NCI-H1417 treated with DMSO at 0.1 percent for 48 hours (cell line): ENCODE measurements at regions not wholly inside any gene's neighbourhood (a gene's known extent, or its start where the extent isn't known, plus 50 kb on each side); places are given as distances from the start of the nearest gene placed in this dataset.

ENCODE experiments used
- DNase-seq: peaks from one replicate; lab custom pipeline; 2025; lab: John Stamatoyannopoulos, UW

DNA sequence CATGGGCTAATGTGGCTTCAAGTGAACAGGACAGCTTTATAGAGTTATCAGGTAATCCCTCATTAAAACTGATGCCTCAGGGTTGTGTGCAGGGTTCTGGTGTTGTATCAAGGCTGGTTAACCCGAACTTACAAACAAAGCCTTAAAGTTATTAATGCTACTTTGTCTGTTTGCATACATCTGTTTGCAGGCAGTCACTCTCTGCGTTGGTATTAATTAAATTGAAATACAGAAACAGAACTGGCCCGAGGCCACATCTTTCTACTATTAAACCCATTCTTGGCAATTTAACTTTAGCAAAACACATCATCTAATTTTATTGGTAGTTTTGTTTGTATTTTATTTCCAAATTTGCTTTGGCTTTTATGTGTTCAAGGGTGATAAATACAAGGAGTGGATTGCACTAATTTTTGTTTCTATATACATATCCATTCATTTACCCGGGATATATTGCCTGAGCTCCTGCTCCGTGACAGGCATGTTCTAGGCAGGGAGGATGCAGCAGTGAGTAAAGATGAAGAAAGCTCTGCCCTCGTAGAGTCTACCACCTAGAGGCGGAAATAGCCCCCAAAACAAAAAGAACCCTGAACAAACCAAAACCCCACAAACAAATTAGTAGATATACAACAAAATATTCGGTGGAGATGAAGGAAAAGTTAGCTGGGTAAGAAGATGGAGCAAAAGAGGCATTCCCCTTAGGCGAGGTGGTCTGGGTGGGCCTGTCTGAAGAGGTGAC lies 164.2 kb downstream of the MACROH2A1 start:
- no peak for DNase-seq

DNA sequence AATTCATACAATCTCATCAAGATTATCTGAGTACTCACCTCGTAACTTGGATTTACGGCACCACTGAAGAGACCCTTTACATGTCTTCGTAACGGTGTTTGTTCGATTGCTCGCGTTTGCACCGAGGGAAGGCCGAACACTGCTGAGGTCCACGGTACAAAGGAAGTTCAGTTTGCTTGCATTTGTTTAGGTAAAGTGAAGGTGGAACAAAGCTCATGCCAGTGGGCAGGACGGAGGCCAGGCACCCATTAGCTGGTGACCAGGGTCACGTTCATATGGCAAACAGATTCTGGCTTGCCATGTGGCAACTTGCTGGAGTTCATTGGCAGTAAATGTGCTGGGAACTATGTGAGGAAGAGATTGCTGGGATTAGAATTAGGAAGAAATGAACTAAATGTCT lies 164.8 kb downstream of the MACROH2A1 start:
- no peak for DNase-seq

DNA sequence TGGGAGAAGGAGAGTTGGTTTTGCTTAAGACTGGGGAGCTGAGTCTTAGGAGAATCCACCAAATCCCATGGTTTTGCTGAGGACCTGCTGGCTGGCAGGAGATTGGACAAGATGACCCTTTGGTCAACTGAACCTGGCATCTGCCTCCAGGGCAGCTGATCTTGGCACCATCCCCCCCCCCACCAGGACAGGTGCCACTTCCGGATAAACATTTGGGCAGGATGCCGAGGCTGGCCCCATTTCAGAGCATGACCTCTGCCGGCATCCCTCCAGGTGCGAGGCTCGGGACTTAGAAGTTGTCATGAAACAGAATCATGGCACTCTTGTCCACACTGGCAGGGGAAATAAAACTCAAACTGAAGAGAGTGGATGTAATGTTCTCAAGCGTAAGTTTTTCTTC lies 165.6 kb downstream of the MACROH2A1 start:
- DNase-seq = no peak

DNA sequence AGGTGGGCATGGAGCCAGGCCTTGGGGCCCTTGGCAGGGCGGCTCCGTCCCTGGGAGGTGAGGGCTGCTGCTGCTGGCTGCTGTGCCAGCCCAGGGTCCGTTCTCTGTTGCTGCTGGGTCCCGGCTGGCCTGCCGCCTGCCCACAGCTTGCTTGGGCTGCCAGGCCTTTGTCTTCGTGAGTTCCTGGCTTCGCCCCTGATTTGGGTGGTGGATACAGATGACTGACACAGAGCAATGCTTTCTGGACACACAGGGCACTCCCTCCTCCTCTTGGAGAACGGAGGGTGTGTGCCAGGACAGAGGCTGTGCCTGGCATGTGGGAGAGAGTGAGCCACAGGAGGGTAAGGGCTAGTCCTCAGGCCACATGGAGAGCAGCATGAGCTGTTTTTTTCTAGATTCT lies 166.1 kb downstream of the MACROH2A1 start:
- DNase-seq = no peak

DNA sequence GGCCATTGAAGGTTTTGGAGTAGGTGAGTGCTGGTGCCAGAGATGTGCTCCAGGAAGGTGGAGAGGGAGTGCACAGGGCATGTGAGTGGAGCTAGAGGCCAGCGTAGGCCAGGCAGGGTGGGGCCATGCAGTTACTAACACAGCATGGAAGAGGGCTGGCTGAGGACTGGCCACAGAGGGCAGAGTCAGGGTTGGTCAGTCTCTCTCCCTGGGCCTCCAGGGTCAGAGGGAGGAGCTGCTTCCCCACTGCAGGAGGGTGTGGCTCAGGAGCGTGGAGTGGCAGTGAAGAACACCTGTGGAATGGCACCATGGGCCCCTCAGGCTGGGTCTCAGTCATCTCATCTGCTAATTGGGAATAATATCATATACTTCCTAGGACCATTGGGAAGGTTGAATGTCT lies 167.7 kb downstream of the MACROH2A1 start:
- DNase-seq = no peak

DNA sequence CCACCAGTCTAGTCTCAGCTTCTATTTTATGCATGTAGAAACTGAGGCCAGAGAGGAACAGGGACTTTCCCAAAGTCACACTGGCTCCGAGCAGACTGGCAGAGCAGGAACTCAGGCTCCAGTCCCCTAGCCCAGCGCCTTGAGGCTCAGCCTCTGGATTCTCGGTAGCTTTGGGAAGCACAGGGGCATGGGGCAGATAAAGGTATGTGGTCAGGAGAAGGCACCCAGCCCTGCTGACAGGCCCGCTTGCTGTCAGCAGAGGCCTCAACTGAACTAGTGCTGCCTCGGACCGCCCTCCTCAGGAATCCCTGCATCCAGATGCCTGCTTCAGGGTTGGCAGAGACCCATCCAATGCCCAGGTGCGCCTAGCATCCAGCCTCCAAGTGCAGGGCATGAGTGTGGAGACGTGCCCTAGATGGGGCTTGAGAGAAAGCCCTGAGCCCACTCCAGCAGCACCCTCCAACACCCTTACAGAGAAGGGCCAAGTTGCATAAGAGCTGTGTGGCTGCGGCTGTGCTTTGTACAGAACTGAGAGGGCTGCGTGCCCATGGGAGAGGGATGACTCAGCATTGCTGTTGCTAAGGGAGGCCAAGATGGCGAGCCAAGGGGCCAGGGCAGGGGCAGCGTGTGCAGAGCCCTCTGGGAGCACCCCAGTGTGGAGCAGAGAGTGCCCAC lies 168.6 kb downstream of the MACROH2A1 start:
- no peak for DNase-seq

DNA sequence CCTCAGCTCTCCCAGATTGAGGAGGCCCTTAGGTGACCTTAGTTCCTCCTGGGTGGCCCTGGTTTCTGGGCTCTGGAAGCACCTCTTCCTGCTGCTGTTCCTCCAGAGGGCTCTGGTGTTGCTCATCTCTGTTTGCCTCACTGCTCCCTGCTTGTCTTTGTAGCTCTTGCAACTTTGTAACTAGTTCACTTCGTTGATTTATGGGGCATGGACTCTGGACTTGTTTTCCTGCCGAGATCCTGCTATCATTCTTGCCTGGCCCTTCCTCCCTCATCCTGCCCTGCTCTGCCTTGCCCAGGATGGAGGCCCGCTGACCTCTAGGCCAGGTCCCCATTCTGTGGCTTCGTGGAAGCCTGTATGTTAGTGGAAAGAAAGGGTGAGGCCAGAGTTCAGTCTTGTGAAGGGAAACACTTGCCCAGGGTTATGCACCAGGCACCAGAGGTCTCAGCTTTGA lies 169.3 kb downstream of the MACROH2A1 start:
- DNase-seq = no peak

DNA sequence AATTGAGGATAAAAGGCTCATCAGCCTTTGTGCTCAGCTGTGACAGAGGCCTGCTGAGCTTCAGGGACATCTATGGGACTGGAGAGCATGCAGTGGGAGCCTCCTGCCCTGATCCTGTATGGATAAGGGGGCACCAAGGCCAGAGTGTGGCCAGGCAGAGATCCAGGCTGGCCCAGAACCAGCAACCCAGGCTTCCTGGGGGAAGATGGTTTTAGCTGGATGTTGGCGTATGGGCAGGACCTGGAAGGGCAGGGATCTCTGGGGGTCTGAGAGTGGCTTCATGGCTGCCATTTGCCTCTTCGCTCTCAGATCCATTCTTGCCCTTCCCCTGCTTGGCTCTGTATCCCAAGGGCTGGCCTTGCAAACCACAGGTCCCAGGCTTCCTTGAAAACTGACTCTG lies 169.9 kb downstream of the MACROH2A1 start:
- no peak for DNase-seq

DNA sequence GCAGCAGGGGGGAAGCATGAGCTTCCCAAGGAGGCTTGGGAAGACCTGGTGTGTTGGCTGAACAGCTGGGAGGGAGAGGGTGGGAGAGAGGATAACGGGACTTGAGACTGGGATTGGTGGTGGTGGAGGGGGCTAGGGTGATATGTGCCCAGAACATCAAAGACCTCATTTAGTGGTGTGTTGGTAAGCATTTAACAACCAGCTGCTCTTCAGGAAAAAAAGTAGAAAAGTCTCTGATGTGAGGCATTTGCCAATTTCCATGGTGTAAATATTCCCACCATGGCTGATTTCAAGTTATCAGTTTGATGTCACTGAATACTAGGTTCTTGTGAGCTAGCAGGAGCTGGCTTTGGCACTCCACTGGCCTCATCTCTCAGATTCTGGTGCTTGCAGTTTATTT lies 170.8 kb downstream of the MACROH2A1 start:
- DNase-seq = no peak

DNA sequence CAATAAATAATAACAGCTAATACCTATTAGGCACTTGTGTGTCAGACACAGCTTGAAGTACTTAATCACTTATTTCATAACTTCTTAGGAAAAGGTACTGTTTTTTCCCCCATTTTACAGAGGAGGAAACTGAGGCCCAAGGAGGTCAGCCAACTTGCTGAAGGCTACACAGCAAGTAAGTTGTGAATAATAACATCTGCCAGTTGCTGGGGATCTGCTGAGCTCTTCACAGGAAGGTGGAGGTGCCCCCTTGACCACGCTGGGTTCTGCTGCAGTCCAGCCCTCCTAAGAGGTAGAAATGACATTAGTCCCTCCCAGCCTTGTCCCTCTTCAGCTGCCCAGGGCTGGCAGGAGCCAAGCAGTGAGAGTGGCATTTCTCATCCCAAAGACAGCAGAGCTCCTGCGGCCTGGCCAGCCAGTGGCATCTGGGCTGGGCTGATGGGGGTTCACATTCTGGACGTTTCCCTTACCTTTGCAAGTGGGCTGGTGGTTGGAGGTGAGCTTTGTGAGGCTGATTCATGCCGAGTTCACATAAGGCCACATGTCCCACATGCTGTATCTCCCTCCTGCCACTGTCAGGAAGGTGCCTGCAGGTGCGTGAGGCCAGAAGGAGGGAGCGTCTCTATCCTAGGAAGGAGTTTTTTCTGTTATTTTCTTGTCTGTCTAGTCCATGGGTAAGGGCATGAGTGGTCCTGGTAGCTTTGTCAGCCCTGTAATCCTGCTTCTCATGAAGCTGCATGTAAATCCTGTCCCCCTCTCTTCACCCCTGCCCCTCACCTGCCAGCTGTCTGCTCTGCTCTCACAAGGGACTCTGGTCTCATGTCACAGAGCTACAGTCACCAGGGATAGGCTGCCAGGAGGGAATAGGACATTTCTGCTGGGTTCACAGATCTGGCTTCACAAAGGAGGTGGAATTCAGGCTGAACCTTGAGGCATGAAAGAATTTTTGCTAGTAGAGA lies 171.7 kb downstream of the MACROH2A1 start:
- no peak for DNase-seq

DNA sequence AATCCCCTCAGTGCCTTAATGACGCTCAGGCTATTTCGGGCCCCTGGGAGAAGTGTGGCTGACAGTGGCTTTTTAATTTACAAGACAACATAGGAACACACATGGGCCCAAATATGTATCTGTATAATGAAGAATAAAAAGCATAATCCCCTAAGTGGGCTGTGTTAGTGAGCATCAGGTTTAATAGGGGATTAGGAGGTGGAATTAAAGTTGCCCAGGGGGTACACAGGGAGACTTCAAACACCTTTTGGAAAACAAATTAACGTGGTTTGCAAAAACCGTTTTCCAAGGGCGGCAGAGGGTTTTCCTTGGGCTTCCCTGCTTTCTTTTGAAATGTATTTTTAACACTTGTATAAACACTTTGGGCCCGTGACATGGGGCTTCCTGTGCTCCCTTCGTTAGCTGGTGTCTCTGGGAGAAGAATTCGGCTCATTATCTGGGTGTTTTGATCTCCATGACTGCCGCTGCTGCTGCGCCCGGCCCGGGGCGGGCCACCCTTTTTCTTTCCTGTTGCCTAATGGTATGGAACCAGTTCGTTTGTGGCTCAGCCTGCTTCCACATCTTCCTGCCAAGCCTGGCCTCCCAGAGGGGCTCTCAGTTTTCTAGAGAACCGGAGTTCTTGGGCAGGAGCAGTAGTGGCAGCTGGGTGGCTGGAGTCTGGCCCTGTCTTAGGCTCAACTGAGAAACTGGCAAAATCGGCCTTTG lies 173.0 kb downstream of the MACROH2A1 start:
- DNase-seq = no peak

DNA sequence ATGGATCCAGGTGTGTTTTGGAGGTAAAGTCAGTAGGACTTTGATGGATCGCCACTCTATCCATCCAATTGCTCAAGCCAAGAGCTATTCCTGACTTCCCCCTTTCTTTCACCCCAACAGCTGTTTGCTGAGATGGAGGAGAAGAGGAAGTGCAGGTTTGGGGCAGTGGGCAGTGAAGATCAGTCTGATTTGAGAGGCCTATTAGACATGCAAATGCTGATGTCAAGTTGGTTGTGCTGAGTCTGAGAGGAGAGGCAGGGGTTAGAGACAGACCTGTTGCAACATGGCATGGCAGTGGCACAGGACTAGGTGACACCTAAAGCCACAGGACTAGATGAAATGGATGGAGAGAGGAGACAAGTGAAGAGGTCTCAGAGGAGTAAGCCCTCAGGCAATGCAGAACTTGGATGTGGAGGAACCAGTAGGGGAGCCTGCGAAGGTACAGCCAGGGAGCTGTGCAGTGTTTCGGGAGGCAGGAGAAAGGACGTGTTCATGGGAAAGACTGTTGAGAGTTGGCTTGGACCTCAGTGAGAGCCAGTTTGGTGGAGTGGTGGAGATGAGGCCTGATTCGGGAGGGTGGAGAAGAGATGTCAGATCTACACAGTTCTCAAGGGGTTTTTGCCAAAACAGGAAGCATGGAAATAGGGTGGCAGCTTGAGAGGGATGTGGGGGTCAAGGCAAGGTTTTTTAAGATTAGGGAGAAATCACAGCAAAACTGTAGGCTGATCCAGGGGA lies 175.0 kb downstream of the MACROH2A1 start:
- DNase-seq = no peak

DNA sequence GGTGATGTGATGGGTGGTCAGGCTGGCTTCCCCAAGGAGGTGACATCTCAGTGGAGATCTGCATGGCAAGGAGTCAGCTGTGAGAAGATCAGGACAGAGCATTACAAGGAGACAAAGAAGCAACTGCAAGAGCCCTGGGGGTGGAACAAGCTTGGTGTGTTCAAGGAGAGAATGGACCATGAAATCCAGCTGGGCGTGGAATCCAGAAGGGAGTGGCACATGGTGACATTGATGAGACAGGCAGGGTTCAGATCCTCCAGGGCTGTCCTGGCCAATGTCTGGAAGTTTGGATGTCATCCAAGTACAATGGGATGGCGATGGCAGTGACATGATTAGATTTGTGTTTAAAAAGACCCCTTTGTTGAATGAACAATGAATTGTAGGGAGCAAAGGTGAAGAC lies 175.6 kb downstream of the MACROH2A1 start:
- no peak for DNase-seq

DNA sequence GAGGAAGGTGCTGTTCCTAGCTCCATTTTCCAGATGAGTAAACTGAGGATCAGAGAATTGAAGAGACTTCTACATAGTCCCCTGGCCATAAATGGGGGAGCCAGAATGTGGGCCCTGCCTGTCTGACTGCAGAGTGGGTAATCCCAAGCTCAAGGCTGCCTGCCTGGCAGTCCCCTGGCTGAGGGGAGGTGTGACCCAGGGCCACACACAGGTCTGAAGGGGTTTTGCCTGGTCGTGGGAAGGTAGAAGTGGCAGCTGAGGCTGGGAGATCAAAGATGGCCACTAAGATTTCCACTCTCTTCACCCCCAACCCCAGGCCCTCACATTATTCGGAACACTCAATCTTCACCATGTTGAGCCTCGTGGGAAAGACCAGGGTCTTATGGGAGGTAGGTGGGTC lies 176.3 kb downstream of the MACROH2A1 start:
- no peak for DNase-seq

DNA sequence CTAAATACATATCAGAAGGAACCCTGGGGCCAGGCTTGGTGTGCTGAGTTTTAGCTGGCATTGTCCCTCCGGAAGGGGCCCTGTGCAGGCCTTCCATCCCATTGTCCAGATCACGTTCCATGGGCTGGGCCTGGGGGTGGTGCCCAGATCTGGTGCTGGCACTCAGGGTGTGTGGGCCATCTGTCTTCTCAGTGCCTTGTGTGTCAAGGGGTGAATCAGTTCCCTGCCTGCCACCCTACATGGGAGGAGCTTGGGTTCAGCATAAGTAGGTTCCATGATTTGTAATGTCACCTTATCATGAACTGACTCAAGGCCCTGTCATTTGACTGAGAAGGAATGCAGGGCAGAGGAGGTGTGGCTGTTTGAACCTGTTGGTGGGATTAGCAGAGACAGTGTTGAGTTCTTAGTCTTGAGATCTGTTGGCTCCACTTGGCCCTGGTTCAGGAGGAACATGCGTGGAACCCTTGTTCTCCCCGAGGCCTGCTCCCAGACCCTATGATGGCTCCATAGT lies 176.8 kb downstream of the MACROH2A1 start:
- no peak for DNase-seq

DNA sequence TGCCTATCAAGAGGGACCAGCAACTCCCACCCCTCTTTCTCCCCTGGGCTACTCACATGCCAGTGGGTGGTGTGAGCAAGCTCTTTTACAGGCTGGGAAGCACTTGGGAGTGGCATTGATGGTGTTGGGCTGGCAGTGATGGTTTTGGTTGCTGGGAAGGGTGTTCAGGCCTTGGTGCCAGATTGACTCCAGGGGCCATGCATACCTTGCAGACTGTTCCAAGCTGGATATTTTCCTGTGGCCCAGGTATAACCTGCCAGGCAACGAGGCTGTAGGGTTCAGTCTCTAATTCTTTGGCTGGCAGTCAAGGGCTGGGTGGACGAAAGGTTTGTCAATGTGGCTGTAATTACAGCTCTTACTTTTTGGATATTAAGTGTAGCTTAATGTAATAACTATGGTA lies 177.3 kb downstream of the MACROH2A1 start:
- DNase-seq = no peak

DNA sequence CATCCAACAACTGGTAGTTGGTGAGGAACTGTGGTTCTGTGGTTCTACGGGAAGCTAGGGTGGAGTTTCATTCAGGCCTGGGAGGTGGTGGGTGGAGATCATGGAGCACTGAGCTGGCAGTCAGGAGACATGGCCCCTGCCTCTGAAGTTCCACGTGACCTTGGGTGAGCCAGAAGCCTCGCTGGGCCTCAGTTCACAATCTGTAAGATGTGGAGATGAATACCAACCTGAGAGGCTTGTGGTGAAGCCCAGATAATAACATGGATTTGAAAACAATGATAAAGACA lies 177.9 kb downstream of the MACROH2A1 start:
- DNase-seq = no peak

DNA sequence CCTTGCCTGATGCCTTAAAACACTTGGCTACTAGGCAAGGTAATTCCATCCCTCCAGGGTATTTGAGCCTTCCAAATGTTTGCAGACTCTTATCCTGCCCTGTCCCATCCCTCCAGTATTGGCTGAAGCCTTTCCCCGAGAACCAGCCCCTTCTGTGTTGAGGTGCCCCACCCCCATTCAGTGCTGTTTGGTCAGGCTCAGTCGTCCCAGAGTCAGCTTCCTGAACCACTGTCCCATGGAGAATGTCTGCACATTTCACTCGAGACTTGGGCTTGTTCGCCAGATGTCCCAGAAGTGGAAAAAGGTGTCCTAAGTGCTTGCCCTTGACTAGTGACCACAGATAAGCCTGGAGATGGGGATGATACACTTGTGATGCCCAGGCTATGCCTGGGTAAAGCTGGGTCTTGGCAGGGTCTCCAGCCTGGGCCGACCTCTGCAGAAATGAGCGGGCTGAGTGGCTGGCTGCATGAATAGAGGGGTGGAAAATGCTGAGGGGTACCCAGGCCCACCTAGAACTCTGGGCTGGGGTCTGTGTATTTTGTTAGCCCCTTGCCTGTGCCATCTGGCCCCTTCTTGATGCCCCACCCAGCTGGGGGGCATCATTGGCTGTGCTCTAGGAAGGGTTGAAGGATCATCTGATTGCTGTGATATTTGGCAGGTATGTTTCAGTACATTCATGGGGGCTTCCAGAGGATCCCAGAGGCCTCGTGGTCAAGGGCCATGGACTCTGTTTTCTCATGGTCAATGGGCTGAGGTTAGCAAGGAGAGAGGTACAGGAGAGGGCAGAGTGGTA lies 178.4 kb downstream of the MACROH2A1 start:
- no peak for DNase-seq

DNA sequence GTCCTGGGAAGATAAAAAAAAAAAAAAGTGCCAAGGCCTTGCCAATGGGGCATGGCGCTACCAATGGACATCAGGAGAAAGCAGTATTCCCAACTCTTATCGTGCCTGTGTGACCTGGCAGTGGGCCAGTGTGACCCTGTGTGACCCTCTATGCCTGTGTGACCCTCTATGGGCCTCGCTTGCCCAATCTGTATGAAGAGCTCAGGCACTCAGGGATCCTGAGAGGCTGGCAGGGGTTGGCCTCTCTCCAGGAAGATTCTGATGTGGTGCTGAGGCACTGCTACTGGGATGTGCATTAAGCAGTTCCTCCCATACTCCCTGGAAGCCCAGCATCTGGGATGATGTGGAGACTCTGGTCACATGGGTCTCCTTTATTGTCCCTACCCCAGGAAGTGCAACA lies 179.2 kb downstream of the MACROH2A1 start:
- no peak for DNase-seq

DNA sequence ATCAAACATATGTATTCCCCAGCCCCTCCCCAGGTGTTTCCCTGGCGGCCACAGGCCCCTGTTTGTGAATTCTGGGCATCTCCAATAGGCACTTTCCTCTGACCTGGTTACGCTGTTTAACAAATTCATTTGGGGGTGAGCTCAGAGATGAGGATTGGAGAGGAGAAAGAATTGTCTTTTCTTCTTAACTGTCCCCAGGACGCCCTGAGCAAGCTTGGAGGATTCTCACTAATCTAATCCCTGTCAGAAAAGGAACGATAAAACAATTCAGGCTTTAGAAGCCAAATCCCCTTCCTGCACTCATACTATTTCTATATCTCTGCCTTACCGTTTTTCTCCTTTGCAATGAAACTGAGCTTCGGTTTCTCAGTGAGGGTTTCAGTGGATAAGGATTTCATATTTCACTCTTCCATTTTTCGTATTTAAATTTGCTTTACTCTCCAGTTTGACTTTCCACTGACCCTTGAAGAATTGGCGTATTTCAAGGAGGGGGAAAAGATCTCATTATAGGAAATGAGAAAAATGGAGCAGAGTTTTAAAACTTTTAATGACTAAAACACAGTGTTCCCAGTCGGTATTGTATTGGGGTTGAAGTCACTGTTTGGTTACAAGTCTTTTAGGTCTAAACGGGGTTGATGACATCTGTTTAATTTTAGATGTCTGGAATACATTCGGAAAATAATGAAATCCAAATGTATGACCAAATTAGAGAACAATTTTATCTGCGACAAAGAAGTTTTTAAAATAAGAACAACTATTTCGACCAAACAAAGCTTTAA lies 180.1 kb downstream of the MACROH2A1 start:
- DNase-seq = no peak
